ENCODE measurements at regions not wholly inside any gene's neighbourhood (a gene's known extent, or its start where the extent isn't known, plus 50 kb on each side); places are given as distances from the start of the nearest gene placed in this dataset.
"Not testable (repeated sequence)": the region's sequence is repeated elsewhere in the genome, so short reads cannot be mapped to it uniquely, and the experiment has no call there.

DNA sequence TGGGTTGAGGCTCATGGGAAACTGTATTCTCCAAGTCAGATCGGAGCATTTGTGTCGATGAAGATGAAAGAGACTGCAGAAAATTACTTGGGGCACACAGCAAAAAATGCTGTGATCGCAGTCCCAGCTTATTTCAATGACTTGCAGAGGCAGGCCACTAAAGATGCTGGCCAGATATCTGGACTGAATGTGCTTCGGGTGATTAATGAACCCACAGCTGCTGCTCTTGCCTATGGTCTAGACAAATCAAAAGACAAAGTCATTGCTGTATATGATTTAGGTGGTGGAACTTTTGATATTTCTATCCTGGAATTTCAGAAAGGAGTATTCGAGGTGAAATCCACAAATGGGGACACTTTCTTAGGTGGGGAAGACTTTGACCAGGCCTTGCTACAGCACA, 336.6 kb downstream of the PAX3 start:
- H3K79me2 ChIP-seq (ENCODE audit: insufficient read depth), result no peaks in the 10 kb centered on the region
- no peak for DNase-seq
- no peaks in the 10 kb centered on the region for H3K9me3 ChIP-seq (ENCODE audit: low read depth)
- H3K9me2 ChIP-seq (ENCODE audit: insufficient read depth), result no peaks in the 10 kb centered on the region
- no peak overlapping the region for H3K4me3 ChIP-seq
- no peaks in the 10 kb centered on the region for H3F3A ChIP-seq (ENCODE audit: insufficient read depth)
- no peaks in the 10 kb centered on the region for H3K4me1 ChIP-seq (ENCODE audit: insufficient read depth)
- H3K27ac ChIP-seq, result no peak overlapping the region
- H3K9ac ChIP-seq, result no peak overlapping the region
- in situ Hi-C loops (cut with MboI), result loop anchor here (25.0 kb wide), 3 partner anchors 375 to 1875 kb away; no protein-coding TSS in a partner anchor
- H3K27me3 ChIP-seq (replicated peaks; ENCODE audit: insufficient read depth), result no peaks in the 10 kb centered on the region; the same call in none of the 2 replicates
- H3K36me3 ChIP-seq (ENCODE audit: low read depth), result no peaks in the 10 kb centered on the region
- no peak overlapping the region for H3K4me2 ChIP-seq (ENCODE audit: unreplicated experiment)
- H4K20me1 ChIP-seq (ENCODE audit: insufficient read depth), result no peaks in the 10 kb centered on the region
- TF ChIP-seq EZH2phosphoT487 (IDR thresholded peaks at IDR 0.05; ENCODE audit: insufficient read depth, low read depth) (no peak), EZH2 (IDR thresholded peaks at IDR 0.05; ENCODE audit: insufficient read depth, poor library complexity, severe bottlenecking) (no peak)
- H2AFZ ChIP-seq, result no peak overlapping the region
- WGBS, 2 experiments (ENCODE audit: low coverage in 1 of 2, low lambda C conversion rate in 2 of 2, missing lambda C conversion rate in 2 of 2), result 31 to 43% methylated on average over 5 of the region's 5 CpGs

DNA sequence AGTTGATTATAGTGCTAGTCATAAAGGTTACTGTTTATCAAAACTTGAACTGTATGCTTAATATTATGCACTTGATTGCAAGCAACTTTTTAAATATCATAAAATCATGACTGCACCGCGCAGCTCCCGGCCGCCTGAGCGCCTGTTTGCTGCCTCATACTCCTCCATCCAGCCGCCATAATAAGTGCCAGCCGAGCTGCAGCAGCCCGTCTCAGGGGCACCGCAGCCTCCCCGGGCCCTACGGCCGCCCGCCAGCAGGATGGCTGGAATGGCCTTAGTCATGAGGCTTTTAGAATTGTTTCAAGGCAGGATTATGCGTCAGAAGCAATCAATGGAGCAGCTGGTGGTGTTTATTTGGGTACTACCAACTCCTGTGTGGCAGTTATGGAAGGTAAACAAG, 337.2 kb downstream of the PAX3 start:
- H3K4me1 ChIP-seq (ENCODE audit: insufficient read depth), result no peaks in the 10 kb centered on the region
- no peaks in the 10 kb centered on the region for H3K79me2 ChIP-seq (ENCODE audit: insufficient read depth)
- no peaks in the 10 kb centered on the region for H4K20me1 ChIP-seq (ENCODE audit: insufficient read depth)
- no peak for DNase-seq
- no peaks in the 10 kb centered on the region for H3K9me3 ChIP-seq (ENCODE audit: low read depth)
- no peaks in the 10 kb centered on the region for H3F3A ChIP-seq (ENCODE audit: insufficient read depth)
- H3K36me3 ChIP-seq (ENCODE audit: low read depth), result no peaks in the 10 kb centered on the region
- H3K9ac ChIP-seq, result no peak overlapping the region
- no peaks in the 10 kb centered on the region; the same call in 1 of the 2 replicates for H3K27me3 ChIP-seq (replicated peaks; ENCODE audit: insufficient read depth)
- TF ChIP-seq EZH2phosphoT487 (IDR thresholded peaks at IDR 0.05; ENCODE audit: insufficient read depth, low read depth) (no peak), EZH2 (IDR thresholded peaks at IDR 0.05; ENCODE audit: insufficient read depth, poor library complexity, severe bottlenecking) (no peak)
- in situ Hi-C loops (cut with MboI), result loop anchor here (25.0 kb wide), 3 partner anchors 374 to 1874 kb away; no protein-coding TSS in a partner anchor
- H3K4me2 ChIP-seq (ENCODE audit: unreplicated experiment), result no peak overlapping the region
- H3K9me2 ChIP-seq (ENCODE audit: insufficient read depth), result no peaks in the 10 kb centered on the region
- no peak overlapping the region for H3K27ac ChIP-seq
- no peak overlapping the region for H2AFZ ChIP-seq
- no peak overlapping the region for H3K4me3 ChIP-seq
- WGBS, 2 experiments (ENCODE audit: low coverage in 1 of 2, low lambda C conversion rate in 2 of 2, missing lambda C conversion rate in 2 of 2), result 64 to 68% methylated on average over 14 of the region's 14 CpGs

DNA sequence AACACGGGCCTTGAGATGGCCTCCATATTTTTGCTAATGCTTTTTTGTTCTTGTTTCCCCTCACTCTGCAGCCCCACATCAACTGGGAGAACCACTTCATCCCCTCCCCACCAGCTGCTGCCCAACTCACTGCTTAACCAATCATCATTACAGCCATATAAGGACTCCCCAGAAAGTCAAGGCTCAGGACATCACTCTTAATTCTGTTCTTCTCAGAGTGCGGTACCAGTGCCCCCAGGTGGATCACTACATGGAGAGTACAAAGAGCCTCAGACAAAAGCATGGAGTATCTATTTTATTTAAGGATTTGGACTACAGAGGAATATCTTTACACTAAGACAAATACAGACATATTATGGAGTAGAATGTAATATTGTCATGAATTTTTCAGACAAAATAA, 340.6 kb downstream of the PAX3 start:
- TF ChIP-seq EZH2phosphoT487 (IDR thresholded peaks at IDR 0.05; ENCODE audit: insufficient read depth, low read depth), result no peak
- TF ChIP-seq EZH2 (IDR thresholded peaks at IDR 0.05; ENCODE audit: insufficient read depth, poor library complexity, severe bottlenecking), result no peak
- H3K36me3 ChIP-seq (ENCODE audit: low read depth), result no peaks in the 10 kb centered on the region
- 39 to 41% methylated on average over 2 of the region's 2 CpGs for WGBS, 2 experiments (ENCODE audit: low coverage in 1 of 2, low lambda C conversion rate in 2 of 2, missing lambda C conversion rate in 2 of 2)
- no peak overlapping the region for H3K9ac ChIP-seq
- in situ Hi-C loops (cut with MboI), result loop anchor here (25.0 kb wide), 3 partner anchors 371 to 1871 kb away; no protein-coding TSS in a partner anchor
- H3K4me3 ChIP-seq, result no peak overlapping the region
- H3K79me2 ChIP-seq (ENCODE audit: insufficient read depth), result no peaks in the 10 kb centered on the region
- no peaks in the 10 kb centered on the region for H4K20me1 ChIP-seq (ENCODE audit: insufficient read depth)
- H3K9me2 ChIP-seq (ENCODE audit: insufficient read depth), result no peaks in the 10 kb centered on the region
- no peaks in the 10 kb centered on the region for H3K4me1 ChIP-seq (ENCODE audit: insufficient read depth)
- H2AFZ ChIP-seq, result no peak overlapping the region
- no peaks in the 10 kb centered on the region; the same call in 1 of the 2 replicates for H3K27me3 ChIP-seq (replicated peaks; ENCODE audit: insufficient read depth)
- no peaks in the 10 kb centered on the region for H3F3A ChIP-seq (ENCODE audit: insufficient read depth)
- no peak overlapping the region for H3K4me2 ChIP-seq (ENCODE audit: unreplicated experiment)
- H3K9me3 ChIP-seq (ENCODE audit: low read depth), result no peaks in the 10 kb centered on the region
- peak; percentile 8 for DNase-seq
- no peak overlapping the region for H3K27ac ChIP-seq

DNA sequence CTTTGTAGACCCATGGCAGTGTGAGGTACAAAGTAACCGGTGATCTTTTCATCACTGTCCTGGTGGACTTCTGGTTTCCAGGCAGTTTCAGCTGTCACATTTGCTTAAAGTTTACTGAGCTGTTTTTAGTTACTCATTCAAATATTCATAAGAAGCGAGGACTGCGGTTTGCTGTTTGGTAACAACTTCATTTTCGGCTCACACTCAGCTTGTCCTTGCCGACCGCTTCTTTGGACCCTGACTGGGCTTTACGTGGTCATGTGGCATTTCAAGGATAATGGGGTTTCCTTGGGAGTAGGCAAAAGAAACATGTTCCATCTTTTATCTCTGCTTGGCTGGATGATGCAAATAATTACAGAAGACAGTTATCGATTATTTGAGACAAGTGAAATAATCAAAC, 350.7 kb downstream of the PAX3 start:
- Histone ChIP-seq H3K36me3 (ENCODE audit: low read depth) (no peaks in the 10 kb centered on the region), H3K79me2 (ENCODE audit: insufficient read depth) (no peaks in the 10 kb centered on the region), H3K9ac (no peak overlapping the region), H3K27me3 (replicated peaks; ENCODE audit: insufficient read depth) (peaks cover 7% of the 10 kb centered on the region; the same call in 1 of the 2 replicates), H3K9me3 (ENCODE audit: low read depth) (no peaks in the 10 kb centered on the region), H3K4me3 (no peak overlapping the region), H3F3A (ENCODE audit: insufficient read depth) (no peaks in the 10 kb centered on the region), H4K20me1 (ENCODE audit: insufficient read depth) (no peaks in the 10 kb centered on the region), H3K4me2 (ENCODE audit: unreplicated experiment) (no peak overlapping the region), H3K4me1 (ENCODE audit: insufficient read depth) (no peaks in the 10 kb centered on the region), H3K9me2 (ENCODE audit: insufficient read depth) (no peaks in the 10 kb centered on the region), H2AFZ (no peak overlapping the region), H3K27ac (no peak overlapping the region)
- WGBS, 2 experiments (ENCODE audit: low coverage in 1 of 2, low lambda C conversion rate in 2 of 2, missing lambda C conversion rate in 2 of 2), result 62 to 66% methylated on average over 8 of the region's 8 CpGs
- no peak for DNase-seq
- in situ Hi-C loops (cut with MboI), result no loop called here
- no peak for TF ChIP-seq EZH2 (IDR thresholded peaks at IDR 0.05; ENCODE audit: insufficient read depth, poor library complexity, severe bottlenecking)
- TF ChIP-seq EZH2phosphoT487 (IDR thresholded peaks at IDR 0.05; ENCODE audit: insufficient read depth, low read depth), result no peak

DNA sequence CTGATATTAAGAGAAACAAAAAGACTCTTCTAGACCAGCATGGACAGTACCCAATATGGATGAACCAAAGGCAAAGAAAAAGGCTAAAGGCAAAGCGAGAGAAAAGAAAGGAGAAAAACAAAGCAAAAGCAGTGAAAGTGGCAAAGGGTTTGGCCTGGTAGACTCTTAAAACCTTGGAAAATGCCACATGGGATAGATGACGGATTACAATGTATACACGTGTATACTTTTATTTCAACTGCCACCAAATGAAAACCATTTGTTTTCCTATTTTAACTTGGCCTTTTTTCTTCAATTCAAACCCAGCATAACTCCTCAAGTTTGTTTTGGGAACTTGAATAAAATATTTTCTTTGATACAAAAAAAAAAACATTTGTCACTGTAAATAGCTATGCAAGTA, 354.3 kb downstream of the PAX3 start:
- DNase-seq; H2AFZ ChIP-seq; H3F3A ChIP-seq (ENCODE audit: insufficient read depth); H3K27ac ChIP-seq; H3K9me3 ChIP-seq (ENCODE audit: low read depth); H3K4me2 ChIP-seq (ENCODE audit: unreplicated experiment); H3K79me2 ChIP-seq (ENCODE audit: insufficient read depth); H3K36me3 ChIP-seq (ENCODE audit: low read depth); H3K4me3 ChIP-seq; H3K9me2 ChIP-seq (ENCODE audit: insufficient read depth); H3K9ac ChIP-seq; in situ Hi-C loops (cut with MboI); H3K4me1 ChIP-seq (ENCODE audit: insufficient read depth); H4K20me1 ChIP-seq (ENCODE audit: insufficient read depth); H3K27me3 ChIP-seq (replicated peaks; ENCODE audit: insufficient read depth): not testable (repeated sequence)
- 32 to 41% methylated on average over 3 of the region's 3 CpGs for WGBS, 2 experiments (ENCODE audit: low coverage in 1 of 2, low lambda C conversion rate in 2 of 2, missing lambda C conversion rate in 2 of 2)
